Renal cortical epithelial cell (primary cell): ENCODE measurements at regions not wholly inside any gene's neighbourhood (a gene's known extent, or its start where the extent isn't known, plus 50 kb on each side); places are given as distances from the start of the nearest gene placed in this dataset.
A peak's percentile ranks its signal among the peaks of the same experiment; 100 is the strongest.

Source experiments
- DNase-seq: peaks from one replicate; pipeline ENCODE4 v3.0.0-alpha.2; 2011; ENCODE audit warnings: low read depth

DNA sequence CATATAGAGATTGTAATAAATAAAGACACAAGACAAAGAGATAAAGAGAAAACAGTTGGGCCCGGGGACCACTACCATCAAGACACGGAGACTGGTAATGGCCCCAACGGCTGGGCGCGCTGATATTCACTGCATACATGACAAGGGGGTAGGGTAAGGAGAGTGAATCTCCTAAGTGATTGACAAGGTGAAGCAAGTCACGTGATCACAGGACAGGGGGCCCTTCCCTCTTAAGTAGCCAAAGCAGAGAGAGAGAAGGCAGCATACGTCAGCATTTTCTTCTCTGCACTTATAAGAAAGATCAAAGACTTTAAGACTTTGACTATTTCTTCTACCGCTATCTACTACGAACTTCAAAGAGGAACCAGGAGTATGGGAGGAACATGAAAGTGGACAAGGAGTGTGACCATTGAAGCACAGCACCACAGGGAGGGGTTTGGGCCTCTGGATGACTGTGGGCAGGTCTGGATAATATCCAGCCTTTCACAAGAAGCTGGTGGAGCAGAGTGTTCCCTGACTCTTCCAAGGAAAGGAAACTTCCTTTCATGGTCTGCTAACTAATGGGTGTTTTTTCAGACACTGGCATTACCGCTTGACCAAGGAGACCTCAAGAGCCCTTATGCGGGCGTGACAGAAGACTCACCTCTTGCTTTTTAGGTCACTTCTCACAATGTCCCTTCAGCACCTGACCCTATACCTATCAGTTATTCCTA is 75.6 kb downstream of the MRPL39 start:
- DNase-seq = peak; percentile 93

DNA sequence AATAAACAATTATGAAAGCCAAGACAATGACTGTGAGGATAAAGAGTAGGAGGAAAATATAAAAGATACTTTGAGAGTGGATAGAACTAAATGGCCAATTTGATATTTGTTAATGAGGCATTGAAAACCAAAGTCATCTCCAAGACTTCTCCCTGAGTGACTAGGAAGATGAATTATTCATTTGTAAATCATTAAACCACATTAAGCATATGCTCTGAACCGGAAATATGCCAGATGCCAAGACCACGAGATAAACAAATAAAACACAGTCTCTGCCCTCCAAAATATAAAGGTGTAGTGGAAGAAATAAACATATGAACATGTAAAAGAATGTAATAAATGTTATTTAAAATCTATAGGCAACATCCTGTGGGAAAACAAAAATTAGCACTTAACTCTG is 78.8 kb downstream of the MRPL39 start:
- peak; percentile 85 for DNase-seq

DNA sequence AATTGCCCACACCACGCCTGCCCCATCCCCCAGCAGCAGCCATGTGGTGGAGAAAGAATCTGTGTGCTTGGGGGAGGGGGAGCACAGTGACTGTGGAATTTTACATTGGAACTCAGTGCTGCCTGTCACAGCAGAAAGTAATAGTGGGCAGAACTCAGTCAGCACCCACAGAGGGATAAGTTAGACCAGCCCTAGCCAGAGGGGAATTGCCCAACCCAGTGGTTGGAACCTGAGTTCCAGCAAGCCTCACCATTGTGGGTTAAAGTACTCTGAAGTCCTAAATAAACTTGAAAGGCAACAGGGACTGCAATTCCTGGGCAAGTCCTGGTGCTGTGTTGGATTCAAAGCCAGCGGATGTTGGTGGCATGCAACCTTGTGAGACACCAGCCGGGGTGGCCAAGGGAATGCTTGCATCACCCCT is 88.8 kb downstream of the MRPL39 start:
- DNase-seq = peak; percentile 75

DNA sequence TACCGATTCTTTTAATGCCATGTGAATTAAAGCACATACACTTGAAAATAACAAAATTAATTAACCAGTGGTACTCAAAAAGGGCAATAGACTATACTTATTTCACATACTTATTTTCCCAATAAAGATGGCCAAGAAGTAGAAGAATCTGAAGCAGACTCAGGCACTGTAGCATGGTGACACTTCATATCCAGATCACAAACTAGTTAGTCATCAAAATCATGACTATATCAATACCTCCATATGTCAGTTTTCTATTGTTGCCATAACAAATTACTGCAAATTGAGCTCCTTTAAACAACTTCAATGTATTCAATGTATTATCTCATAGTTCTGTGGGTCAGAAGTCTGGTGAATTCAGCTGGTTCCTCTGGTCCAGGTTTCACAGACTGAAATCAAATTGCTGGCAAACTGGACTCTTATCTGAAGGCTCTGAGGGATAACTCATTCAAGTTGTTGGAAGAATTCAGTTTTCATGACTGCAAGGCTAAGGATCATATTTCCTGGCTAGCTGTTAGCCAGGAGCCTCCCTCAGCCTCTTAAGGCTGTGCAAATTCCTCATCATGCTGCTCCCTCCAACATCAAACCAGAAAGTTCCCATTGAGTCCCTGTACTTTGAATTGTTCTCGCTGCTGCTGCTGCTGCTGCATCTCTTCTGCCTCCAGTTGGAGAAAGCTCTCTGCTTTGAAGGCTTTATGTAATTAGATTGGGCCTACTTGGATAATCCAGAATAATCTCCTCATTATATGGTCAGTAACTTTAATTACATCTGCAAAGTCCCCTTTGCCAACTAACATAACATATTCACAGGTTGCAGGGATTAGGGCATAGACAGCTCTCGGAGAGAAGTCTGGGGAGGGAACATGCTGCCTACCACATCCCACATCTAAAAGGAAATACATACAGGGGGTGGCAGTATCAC is 91.5 kb downstream of the MRPL39 start:
- no peak for DNase-seq

DNA sequence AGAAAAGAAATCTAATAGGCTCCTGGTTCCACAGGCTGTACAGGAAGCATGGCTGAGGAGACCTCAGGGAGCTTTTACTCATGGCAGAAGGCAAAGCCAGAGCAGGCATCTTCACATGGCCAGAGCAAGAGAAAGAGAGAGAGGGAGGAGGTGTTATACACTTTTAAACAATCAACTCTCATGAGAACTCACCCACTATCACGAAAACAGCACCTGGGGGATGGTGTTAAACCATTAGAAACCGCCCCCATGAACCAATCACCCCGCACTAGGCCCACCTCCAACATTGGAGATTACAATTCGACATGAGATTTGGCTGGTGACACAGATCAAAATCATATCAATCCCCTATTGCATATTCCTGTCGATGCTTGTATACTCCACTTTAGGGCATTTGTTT is 93.5 kb downstream of the MRPL39 start:
- no peak for DNase-seq

DNA sequence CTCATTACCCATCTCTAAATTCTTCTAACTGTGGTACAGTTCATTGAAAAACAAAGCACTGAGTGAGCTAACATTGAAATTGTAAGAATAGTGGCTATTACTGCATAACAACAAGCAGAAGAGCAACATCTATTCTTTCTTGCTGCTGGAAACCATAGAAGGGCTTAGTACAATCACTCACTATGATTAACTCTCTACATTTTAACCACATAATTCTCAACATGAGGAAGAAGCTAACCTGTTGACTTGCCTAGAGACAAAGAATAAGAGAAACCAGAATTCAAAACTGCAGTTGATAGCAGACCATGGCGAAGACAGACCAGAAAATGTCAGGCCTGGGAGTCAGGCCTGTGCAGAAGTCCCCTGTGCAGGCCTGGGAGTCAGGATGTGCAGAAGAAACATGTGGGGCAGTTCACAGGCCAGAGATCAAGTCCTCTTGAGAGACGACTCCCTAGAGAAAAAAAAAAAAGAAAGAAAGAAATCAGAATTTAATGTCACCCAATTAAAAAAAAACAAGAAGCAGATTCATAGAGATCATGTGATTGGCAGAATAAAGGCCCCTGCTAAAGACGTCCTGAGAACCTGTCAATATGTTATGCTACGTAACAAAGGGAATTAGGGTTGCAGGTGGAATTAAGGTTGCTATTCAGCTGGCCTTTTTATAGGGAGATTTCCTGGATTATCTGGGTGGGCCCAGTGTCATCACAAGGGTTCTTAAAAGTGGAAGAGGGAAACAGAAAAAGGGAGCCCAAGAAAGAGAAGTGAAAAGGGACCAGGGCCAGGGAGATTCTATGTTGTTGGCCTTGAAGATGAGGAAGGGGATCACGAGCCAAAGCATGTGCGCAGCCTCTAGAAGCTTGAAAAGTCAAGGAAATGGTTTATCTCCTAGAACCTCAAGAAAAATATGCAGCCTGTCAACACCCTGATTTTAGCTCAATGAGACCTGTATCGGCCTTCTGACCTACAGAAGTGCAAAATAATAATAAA is 94.9 kb downstream of the MRPL39 start:
- no peak for DNase-seq

DNA sequence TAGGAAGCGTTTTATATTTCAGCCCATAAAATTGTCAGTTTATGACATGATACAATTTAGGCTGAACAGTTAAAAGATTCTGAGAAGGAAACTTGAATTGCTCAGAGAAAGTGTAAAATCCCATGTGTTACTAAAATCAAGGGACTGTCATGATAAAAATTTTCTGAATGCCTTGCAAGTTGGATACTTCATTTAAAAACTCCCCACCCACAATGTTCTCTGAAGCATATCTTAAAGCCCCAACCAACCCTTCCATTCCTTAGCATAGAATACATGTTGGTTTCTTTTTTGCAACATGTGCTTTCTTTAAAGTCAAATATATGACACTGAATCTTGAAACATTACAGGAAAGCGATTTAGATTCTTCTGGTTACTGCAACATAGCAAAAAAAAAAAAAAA is 97.4 kb downstream of the MRPL39 start:
- DNase-seq = no peak

DNA sequence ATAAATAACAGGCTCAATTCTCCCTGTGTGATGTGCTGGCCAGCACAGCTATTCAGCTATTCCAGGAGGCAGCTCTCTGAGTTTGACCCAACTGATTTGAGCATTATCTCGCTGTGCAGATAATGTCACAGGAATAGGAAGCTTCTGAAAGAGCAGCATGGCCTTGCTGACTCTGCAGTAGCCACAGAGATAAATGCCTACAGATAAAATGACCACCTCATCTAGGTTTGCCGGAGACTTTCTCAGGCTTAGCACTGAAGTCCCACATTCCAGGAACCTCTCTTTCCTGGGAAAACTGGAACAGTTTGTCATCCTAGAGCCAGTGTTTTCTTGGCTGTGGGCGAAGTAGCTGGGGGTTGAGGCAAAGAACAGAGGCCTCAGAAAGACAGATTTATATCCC is 98.9 kb downstream of the MRPL39 start:
- DNase-seq = no peak

DNA sequence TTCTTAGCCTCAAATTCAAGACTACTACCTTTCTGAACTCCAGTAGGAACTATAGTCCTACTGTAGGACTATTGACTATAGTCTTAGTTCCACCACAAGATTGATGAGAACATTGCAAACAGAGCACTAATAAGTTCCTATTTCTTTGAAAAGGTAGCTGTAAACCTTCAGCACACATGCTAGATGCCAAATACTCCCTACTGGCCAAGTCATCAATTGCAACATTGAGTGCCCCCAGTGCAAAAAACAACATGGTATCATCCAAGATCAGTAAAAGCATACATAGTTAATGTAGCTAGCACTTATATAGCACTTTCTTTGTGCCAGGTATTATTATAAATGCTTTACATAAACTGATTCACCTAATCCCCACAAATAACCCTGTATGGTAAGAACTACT is 99.8 kb downstream of the MRPL39 start:
- DNase-seq = no peak

DNA sequence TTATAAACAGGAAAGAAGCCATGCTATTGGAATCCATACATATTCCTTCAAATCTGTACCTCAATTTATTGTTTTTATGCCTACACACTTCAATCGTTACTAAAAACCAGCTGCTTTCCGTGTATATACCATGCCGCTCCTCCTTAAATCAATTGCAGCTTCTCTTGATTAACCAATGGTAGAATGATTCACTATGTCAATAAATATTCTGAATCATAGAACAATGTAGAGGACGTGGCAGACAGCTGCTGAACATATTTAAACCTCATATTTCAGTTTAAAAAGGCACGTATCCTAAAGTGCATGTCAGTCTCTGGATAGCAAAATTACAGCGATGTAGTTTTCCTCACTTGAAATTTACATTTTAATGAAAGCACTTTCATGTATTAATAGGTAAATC is 100.4 kb downstream of the MRPL39 start:
- DNase-seq = no peak

DNA sequence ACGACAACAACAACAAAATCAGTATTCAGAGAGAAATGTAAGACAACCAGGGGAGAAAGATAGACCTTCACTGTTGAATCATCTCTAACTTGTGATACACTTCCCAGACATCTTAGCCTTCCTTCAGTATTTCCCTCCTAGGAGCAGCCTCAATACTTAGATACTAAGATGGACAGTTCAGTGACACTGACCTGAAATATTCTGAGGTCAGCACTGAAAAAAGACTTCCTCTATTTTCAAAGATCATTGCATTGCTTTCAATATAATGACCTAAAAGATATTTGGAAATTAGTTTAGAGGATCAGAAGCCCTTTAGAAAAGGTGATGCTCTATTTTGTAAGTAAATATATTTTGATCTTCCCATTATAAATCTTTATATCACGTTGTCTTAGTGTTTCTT is 101.0 kb downstream of the MRPL39 start:
- DNase-seq = no peak

DNA sequence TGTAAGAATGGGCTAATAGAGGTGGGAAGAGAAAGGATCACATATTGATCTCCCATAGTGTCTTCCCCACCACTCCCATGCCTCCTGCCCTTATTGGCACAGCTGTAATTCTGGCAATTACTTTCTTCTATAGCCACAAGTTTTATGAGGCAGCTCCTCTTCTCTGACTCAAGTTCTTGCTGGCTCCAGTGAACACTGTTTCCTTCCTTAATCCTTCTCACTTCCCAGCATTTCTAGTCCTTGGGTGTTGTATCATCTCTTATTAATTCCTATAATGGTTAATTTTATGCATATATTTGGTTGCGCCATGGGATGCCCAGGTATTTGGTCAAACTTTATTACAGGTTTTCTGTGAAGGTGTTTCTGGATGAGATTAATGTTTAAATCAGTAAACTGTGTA is 103.3 kb downstream of the MRPL39 start:
- DNase-seq = peak; percentile 64

DNA sequence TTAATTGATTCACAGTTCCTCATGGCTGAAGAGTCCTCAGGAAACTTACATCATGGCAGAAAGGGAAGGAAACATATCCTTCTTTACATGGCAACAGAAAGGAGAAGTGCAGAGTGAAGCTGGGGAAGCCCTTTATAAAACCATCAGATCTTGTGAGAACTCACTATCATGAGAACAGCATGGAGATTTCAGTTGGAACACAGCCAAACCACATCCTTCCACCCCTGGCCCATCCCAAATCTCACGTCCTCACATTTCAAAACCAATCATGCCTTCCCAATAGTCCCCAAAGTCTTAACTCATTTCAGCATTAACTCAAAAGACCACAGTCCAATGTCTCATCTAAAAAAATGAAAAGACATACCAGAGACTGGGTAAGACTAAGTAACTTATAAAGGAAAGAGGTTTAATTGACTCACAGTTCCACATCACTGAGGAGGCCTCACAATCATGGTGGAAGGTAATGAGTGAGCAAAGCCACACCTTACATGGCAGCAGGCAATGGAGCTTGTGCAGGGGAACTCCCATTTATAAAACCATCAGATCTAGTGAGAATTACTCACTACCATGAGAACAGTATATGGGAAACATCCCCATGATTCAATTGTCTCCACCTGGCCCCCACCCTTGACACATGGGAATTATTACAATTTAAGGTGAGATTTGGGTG is 105.2 kb downstream of the MRPL39 start:
- DNase-seq = peak; percentile 95

DNA sequence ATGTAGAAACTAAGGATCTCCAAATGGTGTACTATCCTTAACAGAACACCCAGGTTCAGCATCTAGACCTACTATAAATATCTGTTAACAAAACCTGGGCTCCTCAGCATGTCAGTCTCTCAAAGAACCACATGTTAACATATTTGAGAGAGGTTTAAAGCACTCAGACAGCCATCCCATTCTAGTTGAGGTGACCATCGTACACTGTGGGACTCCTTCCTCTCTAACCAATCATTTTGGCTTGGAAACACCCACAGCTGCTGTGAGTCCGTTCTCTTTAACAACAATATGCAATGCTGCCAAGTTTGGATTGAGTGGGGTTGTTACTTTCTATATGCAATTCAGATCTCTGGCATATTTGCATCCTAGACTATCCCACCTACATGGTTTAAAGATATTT is 105.8 kb downstream of the MRPL39 start:
- no peak for DNase-seq

DNA sequence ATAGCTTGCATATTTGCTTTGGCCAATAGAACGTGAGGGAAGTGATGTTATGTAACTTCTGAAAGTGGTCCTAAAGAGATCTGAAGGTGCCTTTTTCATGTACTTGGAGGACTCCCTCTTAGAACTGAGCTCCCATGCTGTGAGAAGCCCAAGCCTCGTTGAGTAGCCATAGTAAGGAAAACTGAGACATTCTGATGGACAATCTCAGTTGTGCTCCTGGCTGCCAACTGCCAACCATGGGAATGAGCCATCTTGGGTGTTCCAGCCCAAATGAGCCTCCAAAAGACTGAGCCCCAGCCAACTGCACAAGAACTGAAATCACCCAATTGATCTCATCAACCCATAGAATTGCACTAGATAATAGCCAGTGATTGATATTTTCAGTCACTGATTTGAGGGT is 106.7 kb downstream of the MRPL39 start:
- DNase-seq = no peak

DNA sequence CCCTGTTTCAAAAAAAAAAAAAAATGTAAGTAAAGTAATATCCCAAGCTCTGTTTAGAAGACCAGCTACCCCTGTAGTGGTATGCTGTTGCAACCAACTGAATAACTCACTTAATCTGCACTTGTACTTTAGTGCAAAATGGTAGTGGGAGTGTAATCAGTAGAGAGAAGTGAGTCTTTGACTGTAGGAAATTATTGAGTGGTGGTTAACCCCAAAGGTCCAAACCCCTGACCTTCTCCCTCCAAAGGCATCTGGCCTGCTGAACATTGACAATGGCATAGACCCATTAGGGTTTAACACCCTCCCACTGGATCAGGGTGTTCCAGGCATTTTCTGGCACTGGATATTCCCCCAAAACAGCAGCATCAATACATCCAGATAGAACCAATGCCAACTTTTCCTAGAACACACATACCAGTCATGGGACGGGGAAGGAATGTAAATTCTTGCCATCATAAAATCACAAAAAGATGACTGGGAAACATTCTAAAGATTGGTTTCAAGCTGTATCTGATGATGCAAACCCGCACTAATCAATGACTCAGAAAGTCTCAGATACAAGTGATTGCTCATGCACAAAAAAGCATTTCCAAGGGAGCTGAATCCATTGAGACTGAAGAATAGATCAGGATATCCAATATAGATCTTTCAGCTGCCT is 110.3 kb downstream of the MRPL39 start:
- peak; percentile 93 for DNase-seq

DNA sequence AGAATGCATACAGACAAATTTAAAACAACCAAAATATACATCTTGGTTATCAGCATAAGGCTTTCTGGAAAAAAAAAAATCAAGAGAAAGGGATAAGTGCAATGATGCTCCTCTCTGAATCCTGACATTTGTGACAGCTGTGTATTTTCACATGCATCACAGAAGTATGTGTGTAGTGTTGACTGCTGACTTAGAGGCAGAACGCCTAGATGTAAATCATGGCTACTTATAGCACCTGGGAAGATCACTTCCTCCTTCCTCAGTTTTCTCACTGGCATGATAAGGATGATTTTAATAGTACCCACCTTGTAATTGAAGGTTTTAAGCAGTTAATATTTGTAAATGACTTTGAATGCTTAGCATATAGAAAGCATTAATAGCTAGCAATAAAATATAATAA is 112.5 kb downstream of the MRPL39 start:
- DNase-seq = no peak

DNA sequence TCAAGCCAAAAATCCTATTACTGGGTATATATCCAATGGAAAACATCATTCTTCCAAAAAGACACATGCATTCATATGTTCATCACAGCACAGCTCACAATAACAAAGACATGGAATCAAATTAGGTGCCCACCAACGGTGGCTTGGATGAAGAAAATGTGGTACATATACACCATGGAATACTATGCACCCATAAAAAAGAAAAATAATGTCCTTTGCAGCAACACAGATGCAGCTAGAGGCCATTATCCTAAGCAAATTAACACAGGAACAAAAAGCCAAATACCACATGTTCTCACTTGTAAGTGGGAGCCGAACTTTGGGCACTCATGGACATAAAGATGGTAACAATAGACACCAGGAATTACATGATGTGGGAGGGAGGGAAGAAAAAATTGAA is 113.6 kb downstream of the MRPL39 start:
- DNase-seq = no peak

DNA sequence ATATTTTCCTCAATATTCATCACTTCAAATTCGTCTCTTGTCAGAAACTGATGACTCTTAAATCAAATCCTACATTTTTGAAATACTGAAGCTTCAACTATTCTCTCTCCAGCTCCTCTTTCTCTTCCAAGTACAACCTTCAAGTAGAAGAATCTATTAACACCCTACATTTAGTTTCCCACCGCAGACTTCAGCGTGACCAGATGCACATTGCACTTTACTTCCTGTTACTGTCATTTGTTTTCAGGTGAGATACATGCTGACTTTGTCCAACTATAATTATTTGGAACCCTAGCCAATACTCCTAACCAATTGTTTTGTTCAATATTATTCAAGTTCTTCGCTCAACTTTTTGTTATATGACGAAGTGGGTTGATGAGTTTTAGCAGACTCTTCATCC is 116.0 kb downstream of the MRPL39 start:
- no peak for DNase-seq

DNA sequence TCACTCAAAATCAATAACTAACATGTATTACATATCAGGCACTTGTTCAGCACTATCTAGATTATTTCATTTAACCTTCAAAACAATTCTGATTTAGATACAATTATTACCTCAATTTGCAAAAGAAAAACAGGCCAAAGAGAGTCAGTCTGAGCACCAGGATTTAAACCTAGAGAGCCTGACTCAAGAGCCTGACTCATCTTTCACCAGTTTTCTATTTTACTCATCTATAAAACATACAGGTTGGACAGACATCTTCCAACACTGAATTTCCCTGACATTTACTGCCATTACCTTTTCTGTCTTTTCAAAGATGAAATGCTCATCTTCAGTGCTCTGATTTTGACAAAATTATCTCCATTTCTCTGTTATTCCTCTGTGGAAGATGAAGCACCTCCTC is 116.5 kb downstream of the MRPL39 start:
- peak; percentile 27 for DNase-seq

DNA sequence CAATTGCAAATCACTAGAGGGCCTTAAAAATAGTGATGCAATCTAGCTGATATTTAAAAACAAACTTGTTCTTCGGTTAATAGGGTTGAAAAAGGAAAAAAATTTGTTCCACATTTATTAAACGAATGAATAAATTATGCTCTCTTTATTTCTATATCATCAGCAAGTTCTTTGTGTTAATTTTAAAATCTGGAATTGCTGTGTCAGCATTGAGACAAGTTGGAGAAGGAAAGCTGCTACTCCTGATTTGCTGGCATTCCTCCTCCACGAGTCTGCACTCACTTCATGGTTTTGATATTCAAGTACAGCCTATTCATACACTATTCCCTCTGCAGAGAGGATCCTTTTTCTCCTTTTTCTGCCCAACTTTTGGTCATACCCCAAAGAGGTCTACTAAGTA is 117.6 kb downstream of the MRPL39 start:
- DNase-seq = no peak
